ENCODE measurements at regions not wholly inside any gene's neighbourhood (a gene's known extent, or its start where the extent isn't known, plus 50 kb on each side); places are given as distances from the start of the nearest gene placed in this dataset.

- no peak overlapping the region for H3K4me3 ChIP-seq (ENCODE audit: low read depth, low read length)
- TF ChIP-seq CTCF (IDR thresholded peaks at IDR 0.05; ENCODE audit: low read depth, low read length) = no peak
Measured at GRCh38 chr1:30033256-30034104, 689.9 kb downstream of the MATN1 start.

- H3K4me3 ChIP-seq (ENCODE audit: low read depth, low read length) = no peak overlapping the region
- TF ChIP-seq CTCF (IDR thresholded peaks at IDR 0.05; ENCODE audit: low read depth, low read length) = no peak
Measured at GRCh38 chr1:30032302-30032701, 691.1 kb downstream of the MATN1 start.

GRCh38 chr1:30029677-30030076 is 693.7 kb downstream of the MATN1 start:
- H3K4me3 ChIP-seq (ENCODE audit: low read depth, low read length) = no peak overlapping the region
- TF ChIP-seq CTCF (IDR thresholded peaks at IDR 0.05; ENCODE audit: low read depth, low read length) = no peak

- TF ChIP-seq CTCF (IDR thresholded peaks at IDR 0.05; ENCODE audit: low read depth, low read length) = no peak
- no peak overlapping the region for H3K4me3 ChIP-seq (ENCODE audit: low read depth, low read length)
Measured at GRCh38 chr1:30028939-30029338, 694.4 kb downstream of the MATN1 start.

GRCh38 chr1:30028283-30028682 is 695.1 kb downstream of the MATN1 start:
- TF ChIP-seq CTCF (IDR thresholded peaks at IDR 0.05; ENCODE audit: low read depth, low read length) = no peak

GRCh38 chr1:30027247-30027646 is 696.1 kb downstream of the MATN1 start:
- no peak overlapping the region for H3K4me3 ChIP-seq (ENCODE audit: low read depth, low read length)
- TF ChIP-seq CTCF (IDR thresholded peaks at IDR 0.05; ENCODE audit: low read depth, low read length) = no peak

More at GRCh38 chr1:30028283-30028682, 695.1 kb downstream of the MATN1 start:
- no peak overlapping the region for H3K4me3 ChIP-seq (ENCODE audit: low read depth, low read length)

GRCh38 chr1:30024411-30025195 is 698.8 kb downstream of the MATN1 start:
- TF ChIP-seq CTCF (IDR thresholded peaks at IDR 0.05; ENCODE audit: low read depth, low read length) = no peak
- H3K4me3 ChIP-seq (ENCODE audit: low read depth, low read length) = no peak overlapping the region

Data from WI38 (cell line).